Heart left ventricle (tissue), 13 donors: ENCODE measurements at regions not wholly inside any gene's neighbourhood (a gene's known extent, or its start where the extent isn't known, plus 50 kb on each side); places are given as distances from the start of the nearest gene placed in this dataset.

Experiments
- CTCF ChIP-seq, 12 donors: fragments of 200-600 bp; sonication (generic) in 4 of 12; IDR thresholded peaks; one replicate each; pipeline versions ENCODE4 v1.5.0 to v1.8.0; 2018 to 2022; ENCODE audit warnings: antibody characterized with exemption in 12 of 12, mild to moderate bottlenecking in 5 of 12
- POLR2A ChIP-seq, 2 donors: fragments of 450-650 bp; IDR thresholded peaks; one replicate each; pipeline ENCODE4 v1.6.1; 2017; ENCODE audit warnings: antibody characterized with exemption in 2 of 2, mild to moderate bottlenecking in 2 of 2, moderate library complexity in 2 of 2
- donor health status: ischemic (EF 13 %, LVEDD 7.1; RV severe dilation, severe dysfunction).
- donor health status: DM: no; HTN: yes; CAD: no.
- donor health status: DM: no; HTN: no; CAD: no.
- donor health status: ischemic (EF 25% LVEDD 6.9; RV normal size, moderate dysfunction).
- donor health status: ischemic (EF 25% LVEDD 5.7; RV mildly dilated, moderate dysfunction).
- donor health status: ischemic (EF 35%, LVEDD 5.7; RV mildly dilated, moderate dysfunction).
- donor health status: nonischemic (EF 11% LVEDD 7.7; RV severe dilation, severe dysfunction).
- donor health status: DM: yes; HTN: yes; CAD: no.
- donor health status: PGD.
- donor health status: ischemic (EF 29% LVEDD 5.4; RV normal size, mild dysfunction).
- donor health status: nonischemic (EF 23%, LVEDD 6.1; RV moderate dilation, normal function).

- no peak for TF ChIP-seq CTCF (IDR thresholded peaks at IDR 0.05)
- TF ChIP-seq POLR2A (IDR thresholded peaks at IDR 0.05), result no peak
These were observed 337.6 kb upstream of the IRX1 start for GRCh38 chr5:3258050-3258449.
